Sigmoid colon (tissue), 6 donors: ENCODE measurements at regions not wholly inside any gene's neighbourhood (a gene's known extent, or its start where the extent isn't known, plus 50 kb on each side); places are given as distances from the start of the nearest gene placed in this dataset.

Source experiments
- DNase-seq: peaks from one replicate; pipeline ENCODE4 v3.0.0-alpha.2; 2019
- H3K27ac ChIP-seq, 4 donors: fragments of 200-600 bp; sonication (generic); one replicate each; pipeline ENCODE4 v1.5.1; 2016 to 2019; ENCODE audit warnings: mild to moderate bottlenecking in 1 of 4
- H3K27me3 ChIP-seq, 3 donors: fragments of 200-600 bp; sonication (generic); one replicate each; pipeline ENCODE4 v1.5.1; 2019; ENCODE audit warnings: mild to moderate bottlenecking in 1 of 3
- H3K36me3 ChIP-seq, 4 donors: fragments of 200-600 bp; sonication (generic); one replicate each; pipeline ENCODE4 v1.5.1; 2016 to 2019
- H3K4me1 ChIP-seq, 4 donors: fragments of 200-600 bp; sonication (generic); one replicate each; pipeline ENCODE4 v1.5.1; 2017 to 2019
- H3K4me3 ChIP-seq, 4 donors: fragments of 200-600 bp; sonication (generic); one replicate each; pipeline ENCODE4 v1.5.1; 2017 to 2019; ENCODE audit warnings: mild to moderate bottlenecking in 2 of 4, moderate library complexity in 1 of 4
- H3K9me3 ChIP-seq, 4 donors: fragments of 200-600 bp in 3 of 4; sonication (generic) in 3 of 4; one replicate each; pipeline versions ENCODE4 v1.5.1 to v1.6.1; 2013 to 2019
- CTCF ChIP-seq, 4 experiments: fragments of 450-650 bp in 3 of 4; fragments of 200-600 bp in 1 of 4; IDR thresholded peaks; one replicate each; pipeline ENCODE4 v1.5.1; 2016 to 2019; ENCODE audit warnings: antibody characterized with exemption in 4 of 4, mild to moderate bottlenecking in 3 of 4, moderate library complexity in 2 of 4
- EP300 ChIP-seq, 4 donors: sonication (generic); formaldehyde crosslinking; IDR thresholded peaks; one replicate each; pipeline ENCODE4 v1.6.1; 2017; ENCODE audit warnings: antibody characterized with exemption in 4 of 4
- POLR2A ChIP-seq, 2 donors: fragments of 450-650 bp; IDR thresholded peaks; one replicate each; pipeline ENCODE4 v1.6.1; 2016; ENCODE audit warnings: antibody characterized with exemption in 2 of 2, mild to moderate bottlenecking in 2 of 2, moderate library complexity in 2 of 2
- POLR2AphosphoS5 ChIP-seq, 4 donors: sonication (generic); formaldehyde crosslinking; IDR thresholded peaks; one replicate each; pipeline ENCODE4 v1.6.1; 2017; ENCODE audit warnings: antibody characterized with exemption in 4 of 4
- WGBS, 2 donors: extraction: QIAGEN DNeasy Blood & Tissue Kit; methylation state at CpG; one replicate each; pipeline ENCODE4 v1.1.7; 2013; 5-methylcytosine and 5-hydroxymethylcytosine counted together
- intact Hi-C: fragments of 100-400 bp; cut with DNase I; formaldehyde crosslinking; loops from one replicate; pipeline ENCODE4 v1.15.1; 2023
- donor health status: healthy with polysubstance abuse.
- donor health status: healthy.

- Histone ChIP-seq H3K27me3 (peaks cover 0 to 4% (median 0%) of the 10 kb centered on the region in 3 donors), H3K9me3 (no peaks in the 10 kb centered on the region), H3K36me3 (no peaks in the 10 kb centered on the region), H3K27ac (no peak overlapping the region), H3K4me3 (no peak overlapping the region), H3K4me1 (no peaks in the 10 kb centered on the region)
- TF ChIP-seq EP300 (IDR thresholded peaks at IDR 0.05): no peak
- TF ChIP-seq POLR2A (IDR thresholded peaks at IDR 0.05): no peak
- TF ChIP-seq CTCF (IDR thresholded peaks at IDR 0.05): peak; percentile 55 to 73 (median 59)
- TF ChIP-seq POLR2AphosphoS5 (IDR thresholded peaks at IDR 0.05): no peak
- intact Hi-C loops: loop anchor here (2.0 kb wide), 1 partner anchor 770 kb away; no protein-coding TSS in a partner anchor
- WGBS, 2 donors: 41% methylated on average over 7 of the region's 7 CpGs
- no peak for DNase-seq
Measured at GRCh38 chr5:113678924-113679575, 165.6 kb downstream of the YTHDC2 start.

- TF ChIP-seq EP300 (IDR thresholded peaks at IDR 0.05) (no peak), POLR2AphosphoS5 (IDR thresholded peaks at IDR 0.05) (no peak), CTCF (IDR thresholded peaks at IDR 0.05) (no peak), POLR2A (IDR thresholded peaks at IDR 0.05) (no peak)
- no peak overlapping the region for H3K4me3 ChIP-seq
- intact Hi-C loops: no loop called here
- DNase-seq: no peak
- H3K27me3 ChIP-seq: peaks cover 0 to 4% (median 0%) of the 10 kb centered on the region in 3 donors
- no peaks in the 10 kb centered on the region for H3K9me3 ChIP-seq
- no peak overlapping the region for H3K27ac ChIP-seq
- WGBS, 2 donors: 62 to 75% methylated on average over 2 of the region's 2 CpGs
- no peaks in the 10 kb centered on the region for H3K4me1 ChIP-seq
- H3K36me3 ChIP-seq: no peaks in the 10 kb centered on the region
Measured at GRCh38 chr5:113680534-113680933, 167.0 kb downstream of the YTHDC2 start.

- Histone ChIP-seq H3K4me1 (no peaks in the 10 kb centered on the region), H3K4me3 (no peak overlapping the region), H3K9me3 (no peaks in the 10 kb centered on the region), H3K36me3 (no peaks in the 10 kb centered on the region), H3K27ac (no peak overlapping the region), H3K27me3 (no peaks in the 10 kb centered on the region)
- 47 to 71% methylated on average over 7 of the region's 7 CpGs for WGBS, 2 donors
- TF ChIP-seq POLR2AphosphoS5 (IDR thresholded peaks at IDR 0.05) (no peak), POLR2A (IDR thresholded peaks at IDR 0.05) (no peak), EP300 (IDR thresholded peaks at IDR 0.05) (no peak), CTCF (IDR thresholded peaks at IDR 0.05) (no peak)
- intact Hi-C loops: no loop called here
- no peak for DNase-seq
Measured at GRCh38 chr5:113682497-113683136, 169.1 kb downstream of the YTHDC2 start.

GRCh38 chr5:113683211-113683610, 169.7 kb downstream of the YTHDC2 start:
- no peaks in the 10 kb centered on the region for H3K36me3 ChIP-seq
- no peak for DNase-seq
- no peak for TF ChIP-seq CTCF (IDR thresholded peaks at IDR 0.05)
- no peak for TF ChIP-seq POLR2A (IDR thresholded peaks at IDR 0.05)
- TF ChIP-seq EP300 (IDR thresholded peaks at IDR 0.05): no peak
- TF ChIP-seq POLR2AphosphoS5 (IDR thresholded peaks at IDR 0.05): no peak
- intact Hi-C loops: no loop called here
- 73 to 74% methylated on average over 2 of the region's 2 CpGs for whole genome bisulfite sequencing, 2 donors
- H3K4me1 ChIP-seq: no peaks in the 10 kb centered on the region
- H3K4me3 ChIP-seq: no peak overlapping the region
- no peaks in the 10 kb centered on the region for H3K27me3 ChIP-seq
- no peaks in the 10 kb centered on the region for H3K9me3 ChIP-seq
- no peak overlapping the region for H3K27ac ChIP-seq
